NCI-H774 (cell line): ENCODE measurements at regions not wholly inside any gene's neighbourhood (a gene's known extent, or its start where the extent isn't known, plus 50 kb on each side); places are given as distances from the start of the nearest gene placed in this dataset.
"Not testable (repeated sequence)": the region's sequence is repeated elsewhere in the genome, so short reads cannot be mapped to it uniquely, and the experiment has no call there.

Experiments
- DNase-seq: peaks from one replicate; lab custom pipeline; 2025; lab: John Stamatoyannopoulos, UW

GRCh38 chr3:159870723-159871122 lies 117.9 kb upstream of the IL12A start:
- no peak for DNase-seq

- no peak for DNase-seq
Measured at GRCh38 chr3:159872374-159873109, 116.1 kb upstream of the IL12A start.

- DNase-seq = no peak
Measured at GRCh38 chr3:159875116-159875515, 113.5 kb upstream of the IL12A start.

- no peak for DNase-seq
Measured at GRCh38 chr3:159877924-159878323, 110.7 kb upstream of the IL12A start.

- no peak for DNase-seq
Measured at GRCh38 chr3:159879146-159879545, 109.5 kb upstream of the IL12A start.

GRCh38 chr3:159879598-159879997 lies 109.0 kb upstream of the IL12A start:
- DNase-seq = no peak

- no peak for DNase-seq
Measured at GRCh38 chr3:159881208-159881607, 107.4 kb upstream of the IL12A start.

GRCh38 chr3:159881828-159882309 lies 106.8 kb upstream of the IL12A start:
- no peak for DNase-seq

GRCh38 chr3:159882367-159882766 lies 106.3 kb upstream of the IL12A start:
- no peak for DNase-seq

GRCh38 chr3:159882790-159883779 lies 105.5 kb upstream of the IL12A start:
- DNase-seq = no peak

- DNase-seq = peak; percentile 36
Measured at GRCh38 chr3:159884661-159885402, 103.8 kb upstream of the IL12A start.

- DNase-seq = no peak
Measured at GRCh38 chr3:159886050-159886449, 102.6 kb upstream of the IL12A start.

- not testable (repeated sequence) for DNase-seq
Measured at GRCh38 chr3:159886530-159886929, 102.1 kb upstream of the IL12A start.

- DNase-seq = no peak
Measured at GRCh38 chr3:159887168-159887567, 101.5 kb upstream of the IL12A start.

GRCh38 chr3:159887911-159888310 lies 100.7 kb upstream of the IL12A start:
- DNase-seq = no peak

- DNase-seq = no peak
Measured at GRCh38 chr3:159892171-159892795, 96.4 kb upstream of the IL12A start.

- no peak for DNase-seq
Measured at GRCh38 chr3:159892801-159893200, 95.8 kb upstream of the IL12A start.

- no peak for DNase-seq
Measured at GRCh38 chr3:159894386-159894785, 94.2 kb upstream of the IL12A start.

- no peak for DNase-seq
Measured at GRCh38 chr3:159895430-159895829, 93.2 kb upstream of the IL12A start.

GRCh38 chr3:159896543-159896942 lies 92.1 kb upstream of the IL12A start:
- DNase-seq = no peak

- DNase-seq = no peak
Measured at GRCh38 chr3:159897331-159898075, 91.1 kb upstream of the IL12A start.
